ENCODE measurements at regions not wholly inside any gene's neighbourhood (a gene's known extent, or its start where the extent isn't known, plus 50 kb on each side); places are given as distances from the start of the nearest gene placed in this dataset.

- in situ Hi-C loops (cut with MboI; ENCODE audit: low sequenced_read_pairs): loop anchor here (10.0 kb wide), 2 partner anchors 367 to 793 kb away; no protein-coding TSS in a partner anchor
- peak overlapping the region; percentile 33 for H2AFZ ChIP-seq (replicated peaks; ENCODE audit: low read length, poor library complexity)
Measured at GRCh38 chr18:55781481-55781957, 193.5 kb upstream of the TCF4 start.

More at GRCh38 chr18:55781481-55781957, 193.5 kb upstream of the TCF4 start:
- DNase-seq: peak; percentile 77
- CTCF ChIA-PET: interaction anchor here (0.6 to 1.0 kb wide), 6 partner anchors 13 to 795 kb away, joined by 3 to 4 read pairs (median 3); no protein-coding TSS in a partner anchor
- Histone ChIP-seq H3K18ac (ENCODE audit: low read depth, low read length) (no peak overlapping the region), H2BK15ac (ENCODE audit: low read depth, low read length) (peak overlapping the region; percentile 29; the same call in 1 of the 3 replicates), H3K4me2 (ENCODE audit: low read depth, low read length) (no peak overlapping the region), H3K23ac (ENCODE audit: low read depth, low read length) (peak overlapping the region; percentile 36; the same call in 1 of the 2 replicates), H3K56ac (ENCODE audit: extremely low read depth, insufficient read depth, low read length) (no peak overlapping the region), H4K91ac (ENCODE audit: insufficient read depth, low read depth, low read length) (peak overlapping the region; percentile 17; the same call in 1 of the 2 replicates), H3K27me3 (ENCODE audit: control insufficient read depth, insufficient read depth, low read length) (no peaks in the 10 kb centered on the region), H3K4me3 (ENCODE audit: insufficient read depth, low read depth, low read length) (no peak overlapping the region), H4K8ac (ENCODE audit: low read depth in 2 of 2, low read length in 2 of 2) (peak overlapping the region in 1 of 2 experiments; percentile 33; a peak in 1 of 4 replicates), H4K5ac (ENCODE audit: low read depth, low read length) (no peak overlapping the region; the same call in 1 of the 2 replicates), H3K79me1 (ENCODE audit: low read depth in 1 of 2, low read length in 2 of 2) (peaks cover 0 to 15% of the 10 kb centered on the region in 2 experiments; a peak in 1 of 4 replicates), H2BK5ac (ENCODE audit: low read depth, low read length, poor library complexity, severe bottlenecking) (peak overlapping the region; percentile 18), H3K36me3 (ENCODE audit: control insufficient read depth, insufficient read depth, low read length) (no peaks in the 10 kb centered on the region), H4K20me1 (ENCODE audit: insufficient read depth, low read length) (no peaks in the 10 kb centered on the region), H2BK20ac (ENCODE audit: low read depth, low read length) (peak overlapping the region; percentile 84), H3K4me1 (ENCODE audit: control insufficient read depth, insufficient read depth, low read length) (no peaks in the 10 kb centered on the region; the same call in 1 of the 2 replicates), H2BK120ac (ENCODE audit: low read depth, low read length) (peak overlapping the region; percentile 66), H3K4ac (ENCODE audit: low read depth, low read length) (peak overlapping the region; percentile 58), H2AK9ac (replicated peaks; ENCODE audit: low read depth, low read length, poor library complexity) (no peak overlapping the region), H3K9me3 (ENCODE audit: control insufficient read depth, insufficient read depth, low read length) (no peaks in the 10 kb centered on the region), H3K14ac (replicated peaks; ENCODE audit: low read depth, low read length) (peak overlapping the region; percentile 33; the same call in 1 of the 2 replicates), H2AK5ac (ENCODE audit: low read depth, low read length) (no peak overlapping the region), H3K9ac (ENCODE audit: low read depth, low read length) (no peak overlapping the region), H3K9me1 (ENCODE audit: insufficient read depth, low read length) (0 out of 2 replicates have a peak, but pooled peaks cover 3% of the 10 kb centered on the region), H3K27ac (ENCODE audit: insufficient read depth, low read length) (no peak overlapping the region)
- peak; percentile 87 for TF ChIP-seq RAD21 (IDR thresholded peaks at IDR 0.05; ENCODE audit: low read length)
- TF ChIP-seq POLR2A (IDR thresholded peaks at IDR 0.05; ENCODE audit: low read depth, low read length): no peak
- no peak for TF ChIP-seq CHD1 (IDR thresholded peaks at IDR 0.05; ENCODE audit: low read depth, low read length)
- peak; percentile 82 for TF ChIP-seq SMC3 (IDR thresholded peaks at IDR 0.05; ENCODE audit: low read depth, low read length)
- peak; percentile 80 for TF ChIP-seq CTCF (conservative IDR thresholded peaks at IDR 0.05; ENCODE audit: low read depth, low read length)
- TF ChIP-seq MAZ (IDR thresholded peaks at IDR 0.05; ENCODE audit: borderline replicate concordance, low read depth, low read length): peak; percentile 22; the same call in 1 of the 2 replicates
- POLR2A ChIA-PET (ENCODE audit: unreplicated experiment): no interaction called here
- intact Hi-C loops (cut with micrococcal nuclease) (loop anchor here (1.0 to 10.0 kb wide), 6 partner anchors 303 to 795 kb away; no protein-coding TSS in a partner anchor), dilution Hi-C loops (cut with HindIII; ENCODE audit: low sequenced_read_pairs, unreplicated experiment) (no loop called here)
- ATAC-seq (ENCODE audit: low read depth): peak; percentile 63
- BruUV-seq (replicated peaks): no TSS peak
- WGBS, 2 experiments (ENCODE audit: extremely low coverage in 2 of 2, insufficient read length in 1 of 2): no CpG with 5 or more reads among the region's 6 CpGs

All from IMR-90 (cell line).